GM12872 (cell line): ENCODE measurements at regions not wholly inside any gene's neighbourhood (a gene's known extent, or its start where the extent isn't known, plus 50 kb on each side); places are given as distances from the start of the nearest gene placed in this dataset.

Experiments
- TF ChIP-seq, protein P1 (sequence below): IDR thresholded peaks from 3 replicates; pipeline ENCODE4 v1.5.1; 2011; ENCODE audit warnings: low read depth, mild to moderate bottlenecking, low read length, moderate library complexity; ENCODE audit not compliant: insufficient read depth

DNA sequence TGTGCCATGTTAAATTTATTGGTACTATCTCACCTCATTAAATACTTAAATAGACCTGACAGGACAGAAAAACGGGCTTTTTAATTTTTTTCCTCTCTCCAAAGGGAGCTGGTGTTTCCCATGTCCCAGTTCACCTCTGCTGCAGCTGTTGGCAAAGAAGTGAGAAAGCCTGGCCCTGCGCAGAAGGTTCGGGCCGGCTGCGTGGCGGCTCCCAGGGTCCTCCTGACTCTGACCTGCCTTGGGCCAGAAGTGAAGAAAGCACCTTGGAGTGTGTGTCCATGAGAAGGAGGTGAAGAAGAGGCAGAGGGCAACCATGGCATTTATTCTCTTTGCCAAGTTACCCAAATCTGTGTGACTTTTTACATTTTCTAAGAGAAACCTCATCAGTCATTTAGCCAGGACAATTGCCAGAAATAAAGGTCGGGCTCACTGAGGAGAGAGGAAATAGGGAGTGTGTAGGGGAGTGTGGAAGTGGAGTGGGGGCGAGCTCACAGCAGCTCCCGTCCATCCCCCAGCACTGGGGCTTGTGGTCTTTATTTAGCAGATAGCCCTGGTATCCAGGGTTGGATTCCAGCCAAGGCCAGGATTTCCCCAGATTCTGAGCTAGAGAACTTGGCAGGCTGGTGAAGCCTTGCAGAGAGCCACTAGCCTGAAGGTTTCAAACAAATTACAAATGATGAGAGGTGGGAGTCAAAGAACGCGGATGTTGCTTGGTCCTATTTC is 102.4 kb upstream of the CADM1 start:
- TF ChIP-seq, protein P1, sequence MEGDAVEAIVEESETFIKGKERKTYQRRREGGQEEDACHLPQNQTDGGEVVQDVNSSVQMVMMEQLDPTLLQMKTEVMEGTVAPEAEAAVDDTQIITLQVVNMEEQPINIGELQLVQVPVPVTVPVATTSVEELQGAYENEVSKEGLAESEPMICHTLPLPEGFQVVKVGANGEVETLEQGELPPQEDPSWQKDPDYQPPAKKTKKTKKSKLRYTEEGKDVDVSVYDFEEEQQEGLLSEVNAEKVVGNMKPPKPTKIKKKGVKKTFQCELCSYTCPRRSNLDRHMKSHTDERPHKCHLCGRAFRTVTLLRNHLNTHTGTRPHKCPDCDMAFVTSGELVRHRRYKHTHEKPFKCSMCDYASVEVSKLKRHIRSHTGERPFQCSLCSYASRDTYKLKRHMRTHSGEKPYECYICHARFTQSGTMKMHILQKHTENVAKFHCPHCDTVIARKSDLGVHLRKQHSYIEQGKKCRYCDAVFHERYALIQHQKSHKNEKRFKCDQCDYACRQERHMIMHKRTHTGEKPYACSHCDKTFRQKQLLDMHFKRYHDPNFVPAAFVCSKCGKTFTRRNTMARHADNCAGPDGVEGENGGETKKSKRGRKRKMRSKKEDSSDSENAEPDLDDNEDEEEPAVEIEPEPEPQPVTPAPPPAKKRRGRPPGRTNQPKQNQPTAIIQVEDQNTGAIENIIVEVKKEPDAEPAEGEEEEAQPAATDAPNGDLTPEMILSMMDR: no peak

DNA sequence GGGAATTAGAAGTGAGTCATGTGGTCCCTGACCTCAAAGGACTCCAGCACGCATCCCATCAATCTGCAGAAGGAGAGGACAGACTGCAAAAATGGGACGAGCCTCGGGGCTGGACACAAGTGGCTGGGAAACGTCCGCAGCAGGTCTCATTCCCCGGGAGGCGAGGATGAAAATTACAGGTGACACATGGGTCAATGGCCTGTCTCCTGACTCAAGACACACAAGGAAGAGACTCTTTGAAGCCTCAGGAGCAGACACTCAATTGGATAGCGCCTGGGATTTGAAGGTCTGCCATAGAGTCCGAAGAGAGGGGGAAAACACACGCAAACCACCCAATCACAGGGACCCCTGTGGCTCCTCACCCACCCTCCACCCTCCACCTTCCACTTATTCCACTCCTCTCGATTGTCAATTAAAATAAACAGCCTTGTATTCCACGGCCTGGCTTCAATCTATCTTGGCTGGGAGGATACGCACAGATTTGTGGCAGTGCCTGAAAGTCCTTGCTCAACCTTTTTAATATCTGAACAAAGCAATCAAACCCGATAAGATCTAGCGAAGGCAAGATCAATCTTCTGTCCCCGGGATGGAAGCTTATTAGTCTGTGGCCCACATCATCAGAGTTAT is 101.8 kb upstream of the CADM1 start:
- TF ChIP-seq, protein P1: no peak

DNA sequence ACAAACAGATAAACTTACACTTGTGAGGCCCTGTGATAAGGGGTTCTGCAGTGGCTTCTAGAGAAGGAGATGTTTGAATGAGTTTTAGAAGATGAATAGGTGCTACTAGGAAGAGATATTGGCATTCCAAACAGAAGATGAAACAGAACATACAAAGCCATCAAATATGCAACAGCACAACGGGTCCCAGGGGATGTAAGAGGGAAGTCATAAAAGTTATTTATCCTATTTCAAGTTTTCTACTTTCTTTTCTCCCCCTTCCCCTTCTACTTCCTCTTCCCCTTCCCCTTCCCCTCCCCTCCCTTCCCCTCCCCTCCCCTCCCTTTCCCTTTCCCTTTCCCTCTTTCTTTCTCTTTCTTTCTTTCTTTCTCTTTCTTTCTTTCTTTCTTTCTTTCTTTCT is 94.9 kb upstream of the CADM1 start:
- TF ChIP-seq, protein P1: no peak

DNA sequence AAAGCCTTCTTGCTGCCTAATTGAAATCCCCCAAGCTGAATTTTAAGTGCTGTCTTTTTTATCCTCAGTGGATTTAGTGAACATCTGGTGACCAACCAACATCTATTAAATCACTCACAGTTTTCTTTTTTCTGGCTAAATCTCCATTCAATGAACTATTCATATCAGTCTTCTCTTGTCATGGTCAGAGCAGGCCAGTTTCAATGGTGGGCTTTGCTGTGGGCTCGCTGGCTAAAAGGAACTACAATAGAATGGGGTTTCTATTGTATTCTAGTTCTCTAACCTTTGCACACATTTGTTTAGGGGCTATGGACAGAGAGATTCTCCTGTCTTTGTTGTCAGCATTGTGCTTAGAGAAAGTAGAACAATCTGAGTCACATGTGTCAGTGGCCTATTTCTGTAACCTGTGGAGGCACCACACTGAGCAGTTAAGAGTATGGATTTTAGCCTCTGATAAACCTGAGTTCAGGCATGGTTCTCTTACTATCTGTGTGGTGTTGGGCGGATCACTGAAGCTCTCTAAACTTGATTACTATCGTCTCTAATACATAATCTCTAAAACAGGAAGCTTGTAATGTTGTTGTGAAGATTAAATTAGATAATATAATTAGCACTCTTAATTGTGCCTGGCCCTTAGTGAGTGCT is 94.2 kb upstream of the CADM1 start:
- TF ChIP-seq, protein P1: no peak

DNA sequence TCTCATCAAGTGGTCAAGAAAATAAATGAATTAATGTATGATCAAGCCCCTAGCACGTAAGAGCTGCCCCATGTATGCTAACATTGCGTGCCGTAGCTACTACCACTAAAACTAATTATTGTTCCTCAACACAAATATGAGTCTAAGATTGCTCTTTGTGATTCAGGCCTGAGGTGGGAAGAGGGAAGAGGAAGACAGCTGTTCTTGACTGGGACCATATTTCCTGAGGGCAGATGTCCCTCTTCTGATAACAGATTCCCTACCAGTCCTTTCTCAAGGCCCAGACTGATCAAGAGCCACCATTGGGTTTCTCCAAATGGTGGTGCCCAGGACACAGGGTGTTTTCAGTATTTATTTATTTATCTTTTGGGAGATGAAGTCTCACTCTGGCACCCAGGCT is 87.2 kb upstream of the CADM1 start:
- TF ChIP-seq, protein P1: no peak

DNA sequence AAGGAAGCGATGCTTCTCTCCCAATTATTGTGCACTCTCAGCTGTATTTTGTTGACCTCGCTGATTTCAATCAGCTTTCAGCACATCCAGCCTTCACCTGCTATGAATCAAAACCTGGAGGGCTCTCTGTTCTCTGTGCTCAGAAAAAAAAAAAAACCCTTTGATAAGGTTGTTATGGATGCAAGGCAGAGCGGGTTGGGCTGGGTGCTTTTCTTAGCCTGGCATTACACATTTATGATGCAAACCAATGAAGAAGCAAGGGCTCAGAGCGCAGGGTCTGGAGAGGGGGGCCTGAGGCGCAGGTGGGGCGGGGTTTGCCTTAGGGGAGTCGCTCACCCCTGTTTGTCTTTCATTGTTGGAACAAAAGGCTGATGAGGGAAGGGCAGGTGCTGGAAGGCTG is 86.0 kb upstream of the CADM1 start:
- TF ChIP-seq, protein P1: no peak

DNA sequence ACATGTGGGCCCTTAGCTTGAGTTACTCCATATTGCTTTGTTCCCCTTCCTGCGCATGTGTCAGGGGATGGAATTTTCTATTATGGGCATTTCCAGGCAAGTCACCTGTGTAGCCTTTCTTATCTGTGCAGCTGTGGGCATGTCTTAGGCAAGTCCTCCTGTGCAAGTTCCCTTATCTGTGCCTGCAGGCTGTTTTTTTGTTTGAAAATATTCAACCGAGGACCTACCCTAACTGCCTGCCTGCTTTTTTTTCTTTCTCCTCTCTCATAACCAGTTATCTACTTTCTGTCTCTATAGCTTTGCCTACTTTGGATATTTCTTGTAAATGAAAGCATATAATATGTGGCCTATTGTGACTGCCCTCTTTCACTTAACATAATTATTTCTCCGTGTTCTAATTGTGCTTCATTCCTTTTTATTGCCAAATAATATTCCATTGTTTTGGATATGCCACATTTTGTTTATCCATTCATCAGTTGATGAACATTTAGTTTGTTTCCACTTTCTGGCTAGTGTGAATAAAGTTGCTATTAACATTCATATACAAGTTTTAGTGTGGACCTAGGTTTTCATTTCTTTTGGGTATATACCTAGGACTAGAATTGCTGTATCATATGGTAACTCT is 83.6 kb upstream of the CADM1 start:
- TF ChIP-seq, protein P1: no peak
